ENCODE measurements at regions not wholly inside any gene's neighbourhood (a gene's known extent, or its start where the extent isn't known, plus 50 kb on each side); places are given as distances from the start of the nearest gene placed in this dataset.

GRCh38 chr13:73369095-73369494 lies 310.3 kb downstream of the KLF5 start:
- no peaks in the 10 kb centered on the region for H3K9me3 ChIP-seq (ENCODE audit: low read length)
- no peak overlapping the region for H2AFZ ChIP-seq (ENCODE audit: low read length)
- intact Hi-C loops (cut with micrococcal nuclease; ENCODE audit: unreplicated experiment) = no loop called here
- H3K27ac ChIP-seq (ENCODE audit: low read depth, low read length, poor library complexity, severe bottlenecking) = no peak overlapping the region
- H3K4me2 ChIP-seq (ENCODE audit: low read length) = no peak overlapping the region
- TF ChIP-seq EZH2phosphoT487 (IDR thresholded peaks at IDR 0.05; ENCODE audit: borderline replicate concordance, low read depth, low read length) (no peak), CTCF (conservative IDR thresholded peaks at IDR 0.05; ENCODE audit: low read length) (no peak)
- H4K20me1 ChIP-seq (ENCODE audit: insufficient read depth, low read length) = no peaks in the 10 kb centered on the region
- no peaks in the 10 kb centered on the region for H3K9me2 ChIP-seq (ENCODE audit: insufficient read depth, low read length)
- POLR2A ChIA-PET = interaction anchor here (0.7 kb wide), 3 partner anchors 47 to 126 kb away, joined by 3 to 4 read pairs (median 4); no protein-coding TSS in a partner anchor
- no peaks in the 10 kb centered on the region for H3K36me3 ChIP-seq (ENCODE audit: insufficient read depth, low read length)
- no peaks in the 10 kb centered on the region for H3K79me2 ChIP-seq (ENCODE audit: insufficient read depth, low read depth, low read length)
- H3K4me3 ChIP-seq (ENCODE audit: low read depth, low read length, poor library complexity, severe bottlenecking) = no peak overlapping the region
- no TSS peak for BruUV-seq (replicated peaks)
- CTCF ChIA-PET (ENCODE audit: unreplicated experiment) = no interaction called here
- no peak for DNase-seq (ENCODE audit: low spot score)
- no peaks in the 10 kb centered on the region for H3K4me1 ChIP-seq (ENCODE audit: insufficient read depth, low read length, poor library complexity, severe bottlenecking)

- no peak for DNase-seq (ENCODE audit: low spot score)
- no peaks in the 10 kb centered on the region for H3K4me1 ChIP-seq (ENCODE audit: insufficient read depth, low read length, poor library complexity, severe bottlenecking)
- H3K27ac ChIP-seq (ENCODE audit: low read depth, low read length, poor library complexity, severe bottlenecking) = no peak overlapping the region
- no peak overlapping the region for H2AFZ ChIP-seq (ENCODE audit: low read length)
- ChIA-PET CTCF (ENCODE audit: unreplicated experiment) (no interaction called here), POLR2A (interaction anchor here (0.7 kb wide), 1 partner anchor 75 kb away, joined by 4 read pairs; no protein-coding TSS in a partner anchor)
- H3K4me3 ChIP-seq (ENCODE audit: low read depth, low read length, poor library complexity, severe bottlenecking) = no peak overlapping the region
- no peaks in the 10 kb centered on the region for H3K36me3 ChIP-seq (ENCODE audit: insufficient read depth, low read length)
- no peaks in the 10 kb centered on the region for H3K79me2 ChIP-seq (ENCODE audit: insufficient read depth, low read depth, low read length)
- intact Hi-C loops (cut with micrococcal nuclease; ENCODE audit: unreplicated experiment) = no loop called here
- no peaks in the 10 kb centered on the region for H4K20me1 ChIP-seq (ENCODE audit: insufficient read depth, low read length)
- no peaks in the 10 kb centered on the region for H3K9me3 ChIP-seq (ENCODE audit: low read length)
- no peak overlapping the region for H3K4me2 ChIP-seq (ENCODE audit: low read length)
- no TSS peak for BruUV-seq (replicated peaks)
- TF ChIP-seq CTCF (conservative IDR thresholded peaks at IDR 0.05; ENCODE audit: low read length) (no peak), EZH2phosphoT487 (IDR thresholded peaks at IDR 0.05; ENCODE audit: borderline replicate concordance, low read depth, low read length) (no peak)
- no peaks in the 10 kb centered on the region for H3K9me2 ChIP-seq (ENCODE audit: insufficient read depth, low read length)
Measured at GRCh38 chr13:73368608-73369007, 309.8 kb downstream of the KLF5 start.

GRCh38 chr13:73367886-73368285 lies 309.1 kb downstream of the KLF5 start:
- Histone ChIP-seq H3K4me2 (ENCODE audit: low read length) (no peak overlapping the region), H3K79me2 (ENCODE audit: insufficient read depth, low read depth, low read length) (no peaks in the 10 kb centered on the region), H3K9me3 (ENCODE audit: low read length) (no peaks in the 10 kb centered on the region), H3K36me3 (ENCODE audit: insufficient read depth, low read length) (no peaks in the 10 kb centered on the region), H3K4me3 (ENCODE audit: low read depth, low read length, poor library complexity, severe bottlenecking) (no peak overlapping the region), H2AFZ (ENCODE audit: low read length) (no peak overlapping the region), H3K9me2 (ENCODE audit: insufficient read depth, low read length) (no peaks in the 10 kb centered on the region), H3K4me1 (ENCODE audit: insufficient read depth, low read length, poor library complexity, severe bottlenecking) (no peaks in the 10 kb centered on the region), H3K27ac (ENCODE audit: low read depth, low read length, poor library complexity, severe bottlenecking) (no peak overlapping the region), H4K20me1 (ENCODE audit: insufficient read depth, low read length) (no peaks in the 10 kb centered on the region)
- TF ChIP-seq CTCF (conservative IDR thresholded peaks at IDR 0.05; ENCODE audit: low read length) = no peak
- no peak for TF ChIP-seq EZH2phosphoT487 (IDR thresholded peaks at IDR 0.05; ENCODE audit: borderline replicate concordance, low read depth, low read length)
- no peak for DNase-seq (ENCODE audit: low spot score)
- no TSS peak for BruUV-seq (replicated peaks)
- CTCF ChIA-PET (ENCODE audit: unreplicated experiment) = no interaction called here
- POLR2A ChIA-PET = no interaction called here
- intact Hi-C loops (cut with micrococcal nuclease; ENCODE audit: unreplicated experiment) = no loop called here
